Peyer's patch (tissue), 4 donors: ENCODE measurements at regions not wholly inside any gene's neighbourhood (a gene's known extent, or its start where the extent isn't known, plus 50 kb on each side); places are given as distances from the start of the nearest gene placed in this dataset.

ENCODE experiments used
- CTCF ChIP-seq, 6 experiments: fragments of 450-650 bp in 4 of 6; fragments of 200-600 bp in 2 of 6; sonication (generic) in 1 of 6; IDR thresholded peaks; one replicate each; pipeline ENCODE4 v1.5.1; 2017 to 2019; ENCODE audit warnings: antibody characterized with exemption in 6 of 6, mild to moderate bottlenecking in 3 of 6, moderate library complexity in 1 of 6
- POLR2A ChIP-seq, 2 donors: fragments of 450-650 bp; IDR thresholded peaks; one replicate each; pipeline ENCODE4 v1.5.1; 2017; ENCODE audit warnings: antibody characterized with exemption in 2 of 2, mild to moderate bottlenecking in 2 of 2, moderate library complexity in 2 of 2

- TF ChIP-seq POLR2A (IDR thresholded peaks at IDR 0.05) (no peak), CTCF (IDR thresholded peaks at IDR 0.05) (no peak)
These were observed 177.7 kb downstream of the SNX19 start for GRCh38 chr11:130738611-130739010.
